IMR-90 (cell line): ENCODE measurements at regions not wholly inside any gene's neighbourhood (a gene's known extent, or its start where the extent isn't known, plus 50 kb on each side); places are given as distances from the start of the nearest gene placed in this dataset.

ENCODE experiments used
- BHLHE40 ChIP-seq: fragments of 150-350 bp; IDR thresholded peaks from 2 replicates; pipeline ENCODE4 v1.6.1; 2016; ENCODE audit warnings: mild to moderate bottlenecking, low read depth, low read length
- CEBPB ChIP-seq: IDR thresholded peaks from 2 replicates; pipeline ENCODE4 v1.6.1; 2012; ENCODE audit warnings: low read depth, low read length, improper control_type of control experiment
- MAFK ChIP-seq: IDR thresholded peaks from 2 replicates; pipeline ENCODE4 v1.6.1; 2012; ENCODE audit warnings: low read depth, low read length, improper control_type of control experiment
- MXI1 ChIP-seq: IDR thresholded peaks from 2 replicates; pipeline ENCODE4 v1.6.1; 2012; ENCODE audit warnings: low read depth, mild to moderate bottlenecking, low read length, moderate library complexity, borderline replicate concordance
- POLR2A ChIP-seq: IDR thresholded peaks from 2 replicates; pipeline ENCODE4 v1.6.1; 2012; ENCODE audit warnings: mild to moderate bottlenecking, low read depth, low read length
- RFX5 ChIP-seq: IDR thresholded peaks from 2 replicates; pipeline ENCODE4 v1.8.0; 2012; ENCODE audit warnings: low read depth, mild to moderate bottlenecking, low read length, moderate library complexity
- SMC3 ChIP-seq: fragments of 150-350 bp; IDR thresholded peaks from 2 replicates; pipeline ENCODE4 v1.6.1; 2016; ENCODE audit warnings: low read depth, mild to moderate bottlenecking, antibody characterized with exemption, low read length, moderate library complexity
- TF ChIP-seq, protein P1 (sequence below): conservative IDR thresholded peaks from 2 replicates; pipeline ENCODE4 v1.5.1; 2012; ENCODE audit warnings: mild to moderate bottlenecking, low read depth, low read length, improper control_type of control experiment

DNA sequence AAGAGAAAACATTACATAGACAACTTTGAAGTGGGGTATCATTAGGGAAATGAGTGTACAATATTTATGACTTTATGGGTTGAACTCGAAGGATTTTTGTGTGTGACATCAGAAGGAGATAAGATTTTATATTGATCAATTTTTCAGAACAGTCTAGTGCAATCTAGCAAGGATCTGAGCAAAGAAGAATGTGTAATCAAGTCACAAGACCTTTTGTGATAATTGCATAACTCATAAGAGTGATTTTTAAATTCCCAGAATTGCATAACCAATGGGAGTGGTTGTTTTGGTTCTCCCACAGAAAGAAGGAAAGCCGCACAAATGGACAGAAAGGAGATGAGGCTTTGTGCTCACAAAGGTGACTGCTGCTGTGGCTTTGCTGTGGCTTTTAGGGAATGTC lies 441.8 kb upstream of the FLRT2 start:
- TF ChIP-seq, protein P1, sequence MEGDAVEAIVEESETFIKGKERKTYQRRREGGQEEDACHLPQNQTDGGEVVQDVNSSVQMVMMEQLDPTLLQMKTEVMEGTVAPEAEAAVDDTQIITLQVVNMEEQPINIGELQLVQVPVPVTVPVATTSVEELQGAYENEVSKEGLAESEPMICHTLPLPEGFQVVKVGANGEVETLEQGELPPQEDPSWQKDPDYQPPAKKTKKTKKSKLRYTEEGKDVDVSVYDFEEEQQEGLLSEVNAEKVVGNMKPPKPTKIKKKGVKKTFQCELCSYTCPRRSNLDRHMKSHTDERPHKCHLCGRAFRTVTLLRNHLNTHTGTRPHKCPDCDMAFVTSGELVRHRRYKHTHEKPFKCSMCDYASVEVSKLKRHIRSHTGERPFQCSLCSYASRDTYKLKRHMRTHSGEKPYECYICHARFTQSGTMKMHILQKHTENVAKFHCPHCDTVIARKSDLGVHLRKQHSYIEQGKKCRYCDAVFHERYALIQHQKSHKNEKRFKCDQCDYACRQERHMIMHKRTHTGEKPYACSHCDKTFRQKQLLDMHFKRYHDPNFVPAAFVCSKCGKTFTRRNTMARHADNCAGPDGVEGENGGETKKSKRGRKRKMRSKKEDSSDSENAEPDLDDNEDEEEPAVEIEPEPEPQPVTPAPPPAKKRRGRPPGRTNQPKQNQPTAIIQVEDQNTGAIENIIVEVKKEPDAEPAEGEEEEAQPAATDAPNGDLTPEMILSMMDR = no peak
- TF ChIP-seq POLR2A (no peak), RFX5 (no peak), MXI1 (no peak), CEBPB (0 out of 2 replicates have a peak, but pooled peaks have one; percentile 20), SMC3 (no peak), BHLHE40 (no peak), MAFK (no peak)
